ENCODE measurements at regions not wholly inside any gene's neighbourhood (a gene's known extent, or its start where the extent isn't known, plus 50 kb on each side); places are given as distances from the start of the nearest gene placed in this dataset.

GRCh38 chr18:2179498-2180183 lies 391.7 kb downstream of the METTL4 start:
- no peak for TF ChIP-seq CTCF (conservative IDR thresholded peaks at IDR 0.05)
- Mint-ChIP-seq H3K27me3 (ENCODE audit: insufficient read depth) (peaks cover 81% of the 10 kb centered on the region), H3K9me3 (peaks cover 11% of the 10 kb centered on the region), H3K4me1 (peaks cover 9% of the 10 kb centered on the region), H3K36me3 (ENCODE audit: low read depth) (no peaks in the 10 kb centered on the region), H3K27ac (no peak overlapping the region), H3K4me3 (no peak overlapping the region)
- peaks cover 43% of the 10 kb centered on the region for H3K27me3 ChIP-seq (ENCODE audit: control insufficient read depth, insufficient read depth, low read length, poor library complexity, severe bottlenecking)
- H3K9ac ChIP-seq (ENCODE audit: extremely low read depth, low read length, poor library complexity, severe bottlenecking), result no peak overlapping the region
- no peak overlapping the region for H3K27ac ChIP-seq (ENCODE audit: low read depth, low read length)
- 91 to 100% methylated on average over 1 to 8 of the region's 8 CpGs for WGBS, 2 experiments (ENCODE audit: insufficient coverage in 1 of 2, insufficient read length in 1 of 2)
- H3K4me1 ChIP-seq (ENCODE audit: control insufficient read depth, insufficient read depth, low read length), result no peaks in the 10 kb centered on the region
- H3K36me3 ChIP-seq (ENCODE audit: control insufficient read depth, insufficient read depth, low read length), result no peaks in the 10 kb centered on the region
- no peak for DNase-seq
- H3K4me3 ChIP-seq (ENCODE audit: low read length), result no peak overlapping the region
- H3K9me3 ChIP-seq (ENCODE audit: control insufficient read depth, low read length), result peaks cover 27% of the 10 kb centered on the region

GRCh38 chr18:2180586-2180985 lies 390.7 kb downstream of the METTL4 start:
- peak; percentile 27 for TF ChIP-seq CTCF (conservative IDR thresholded peaks at IDR 0.05)
- peaks cover 4% of the 10 kb centered on the region for H3K4me1 Mint-ChIP-seq
- peaks cover 11% of the 10 kb centered on the region for H3K9me3 Mint-ChIP-seq
- no CpG with 5 or more reads among the region's 1 CpG for WGBS, 2 experiments (ENCODE audit: insufficient coverage in 1 of 2, insufficient read length in 1 of 2)
- Histone ChIP-seq H3K4me1 (ENCODE audit: control insufficient read depth, insufficient read depth, low read length) (no peaks in the 10 kb centered on the region), H3K36me3 (ENCODE audit: control insufficient read depth, insufficient read depth, low read length) (no peaks in the 10 kb centered on the region), H3K27ac (ENCODE audit: low read depth, low read length) (no peak overlapping the region), H3K27me3 (ENCODE audit: control insufficient read depth, insufficient read depth, low read length, poor library complexity, severe bottlenecking) (peaks cover 36% of the 10 kb centered on the region), H3K9ac (ENCODE audit: extremely low read depth, low read length, poor library complexity, severe bottlenecking) (no peak overlapping the region), H3K9me3 (ENCODE audit: control insufficient read depth, low read length) (peaks cover 23% of the 10 kb centered on the region), H3K4me3 (ENCODE audit: low read length) (no peak overlapping the region)
- peaks cover 73% of the 10 kb centered on the region for H3K27me3 Mint-ChIP-seq (ENCODE audit: insufficient read depth)
- no peak for DNase-seq
- H3K4me3 Mint-ChIP-seq, result no peak overlapping the region
- no peaks in the 10 kb centered on the region for H3K36me3 Mint-ChIP-seq (ENCODE audit: low read depth)
- no peak overlapping the region for H3K27ac Mint-ChIP-seq

- Histone ChIP-seq H3K4me3 (ENCODE audit: low read length) (no peak overlapping the region), H3K36me3 (ENCODE audit: control insufficient read depth, insufficient read depth, low read length) (no peaks in the 10 kb centered on the region), H3K9ac (ENCODE audit: extremely low read depth, low read length, poor library complexity, severe bottlenecking) (no peak overlapping the region), H3K27me3 (ENCODE audit: control insufficient read depth, insufficient read depth, low read length, poor library complexity, severe bottlenecking) (peaks cover 21% of the 10 kb centered on the region), H3K4me1 (ENCODE audit: control insufficient read depth, insufficient read depth, low read length) (no peaks in the 10 kb centered on the region), H3K27ac (ENCODE audit: low read depth, low read length) (no peak overlapping the region), H3K9me3 (ENCODE audit: control insufficient read depth, low read length) (peaks cover 18% of the 10 kb centered on the region)
- WGBS, 2 experiments (ENCODE audit: insufficient coverage in 1 of 2, insufficient read length in 1 of 2), result 91 to 94% methylated on average over 5 of the region's 5 CpGs
- Mint-ChIP-seq H3K9me3 (peaks cover 9% of the 10 kb centered on the region), H3K4me1 (no peaks in the 10 kb centered on the region), H3K27me3 (ENCODE audit: insufficient read depth) (peaks cover 58% of the 10 kb centered on the region), H3K4me3 (no peak overlapping the region), H3K27ac (no peak overlapping the region), H3K36me3 (ENCODE audit: low read depth) (no peaks in the 10 kb centered on the region)
- no peak for TF ChIP-seq CTCF (conservative IDR thresholded peaks at IDR 0.05)
- DNase-seq, result no peak
These were observed 387.9 kb downstream of the METTL4 start for GRCh38 chr18:2183432-2183831.
